ENCODE measurements at regions not wholly inside any gene's neighbourhood (a gene's known extent, or its start where the extent isn't known, plus 50 kb on each side); places are given as distances from the start of the nearest gene placed in this dataset.

DNA sequence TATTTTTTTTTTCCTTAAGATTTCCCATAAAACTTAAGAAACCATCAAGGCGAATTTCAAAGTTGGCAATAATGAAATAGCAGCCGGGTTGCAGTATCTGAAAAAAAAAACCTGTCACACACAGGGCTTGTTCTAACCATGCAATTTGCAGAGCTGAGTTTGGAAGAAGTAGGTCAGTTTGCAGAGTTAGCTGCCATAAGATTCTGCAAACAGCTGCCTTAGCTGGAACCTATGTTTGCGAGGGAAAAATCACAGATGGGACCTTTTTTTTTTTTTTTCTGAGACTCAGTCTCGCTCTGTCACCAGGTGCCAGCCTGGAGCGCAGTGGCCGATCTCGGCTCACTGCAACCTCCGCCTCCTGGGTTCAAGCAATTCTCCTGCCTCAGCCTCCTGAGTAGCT is 98.5 kb upstream of the HS3ST4 start:
- Histone ChIP-seq H3K4me3 (ENCODE audit: control insufficient read depth in 2 of 3, extremely low read depth in 1 of 3, insufficient read depth in 2 of 3, low read depth in 1 of 3, low read length in 3 of 3) (no peak overlapping the region), H3K27ac (ENCODE audit: control insufficient read depth, insufficient read depth, low read length) (no peak overlapping the region), H3K4me2 (ENCODE audit: control insufficient read depth, extremely low read depth, insufficient read depth, low read depth, low read length) (no peak overlapping the region), H2AFZ (ENCODE audit: control insufficient read depth, low read length) (no peak overlapping the region), H3K79me2 (ENCODE audit: control insufficient read depth, insufficient read depth, low read length) (no peaks in the 10 kb centered on the region), H4K20me1 (ENCODE audit: control insufficient read depth, extremely low read depth, insufficient read depth, low read length) (no peaks in the 10 kb centered on the region), H3K36me3 (ENCODE audit: control insufficient read depth in 2 of 2, extremely low read depth in 1 of 2, insufficient read depth in 2 of 2, low read length in 2 of 2) (no peaks in the 10 kb centered on the region), H3K9me3 (ENCODE audit: control insufficient read depth, low read depth, low read length) (no peaks in the 10 kb centered on the region), H3K27me3 (ENCODE audit: control insufficient read depth, extremely low read depth, insufficient read depth, low read length) (no peaks in the 10 kb centered on the region), H3K9ac (ENCODE audit: control insufficient read depth, extremely low read depth, insufficient read depth, low read length) (no peak overlapping the region), H3K4me1 (ENCODE audit: control insufficient read depth, extremely low read depth, insufficient read depth, low read length) (no peaks in the 10 kb centered on the region), H3K9me1 (ENCODE audit: control insufficient read depth, extremely low read depth, insufficient read depth, low read length) (no peaks in the 10 kb centered on the region)
- no peak for FAIRE-seq
- DNase-seq (ENCODE audit: low read depth, low spot score) = no peak
- dilution Hi-C loops (cut with MboI; ENCODE audit: extremely low pct_ligation_motif_present, low sequenced_read_pairs) = no loop called here
- no peak for TF ChIP-seq EZH2 (IDR thresholded peaks at IDR 0.05; ENCODE audit: low read length)
- no peak for TF ChIP-seq CTCF (optimal IDR thresholded peaks at IDR 0.05 in 1 of 3, IDR thresholded peaks at IDR 0.05 in 1 of 3, conservative IDR thresholded peaks at IDR 0.05 in 1 of 3; ENCODE audit: extremely low read depth in 1 of 3, insufficient read depth in 2 of 3, low read length in 3 of 3)

DNA sequence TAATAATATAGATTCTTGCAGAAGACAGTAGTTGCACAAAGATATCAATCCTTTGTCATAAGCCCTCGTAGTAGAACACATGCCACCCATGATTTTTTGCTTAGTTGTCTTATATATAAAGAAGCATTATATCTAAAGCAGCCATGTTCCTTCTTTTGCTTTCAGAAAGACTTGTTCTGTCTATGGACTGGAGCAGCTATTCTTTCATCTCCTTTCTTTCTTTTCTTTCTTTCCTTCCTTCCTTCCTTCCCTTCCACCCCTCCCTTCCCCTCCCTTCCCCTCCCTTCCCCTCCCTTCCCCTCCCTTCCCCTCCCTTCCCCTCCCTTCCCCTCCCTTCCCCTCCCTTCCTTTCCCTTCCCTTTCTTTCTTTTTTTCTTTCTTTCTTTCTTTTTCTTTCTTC is 104.0 kb upstream of the HS3ST4 start:
- H4K20me1 ChIP-seq (ENCODE audit: control insufficient read depth, extremely low read depth, insufficient read depth, low read length) = no peaks in the 10 kb centered on the region
- H3K9me3 ChIP-seq (ENCODE audit: control insufficient read depth, low read depth, low read length) = no peaks in the 10 kb centered on the region
- H3K9ac ChIP-seq (ENCODE audit: control insufficient read depth, extremely low read depth, insufficient read depth, low read length) = no peak overlapping the region
- no peaks in the 10 kb centered on the region for H3K79me2 ChIP-seq (ENCODE audit: control insufficient read depth, insufficient read depth, low read length)
- H3K4me3 ChIP-seq (ENCODE audit: control insufficient read depth in 2 of 3, extremely low read depth in 1 of 3, insufficient read depth in 2 of 3, low read depth in 1 of 3, low read length in 3 of 3) = no peak overlapping the region
- H3K9me1 ChIP-seq (ENCODE audit: control insufficient read depth, extremely low read depth, insufficient read depth, low read length) = no peaks in the 10 kb centered on the region
- no peaks in the 10 kb centered on the region for H3K4me1 ChIP-seq (ENCODE audit: control insufficient read depth, extremely low read depth, insufficient read depth, low read length)
- H3K27me3 ChIP-seq (ENCODE audit: control insufficient read depth, extremely low read depth, insufficient read depth, low read length) = no peaks in the 10 kb centered on the region
- H3K36me3 ChIP-seq (ENCODE audit: control insufficient read depth in 2 of 2, extremely low read depth in 1 of 2, insufficient read depth in 2 of 2, low read length in 2 of 2) = no peaks in the 10 kb centered on the region
- no peak overlapping the region for H3K4me2 ChIP-seq (ENCODE audit: control insufficient read depth, extremely low read depth, insufficient read depth, low read depth, low read length)
- no peak overlapping the region for H2AFZ ChIP-seq (ENCODE audit: control insufficient read depth, low read length)
- H3K27ac ChIP-seq (ENCODE audit: control insufficient read depth, insufficient read depth, low read length) = no peak overlapping the region
- FAIRE-seq (no peak), DNase-seq (ENCODE audit: low read depth, low spot score) (no peak)
- dilution Hi-C loops (cut with MboI; ENCODE audit: extremely low pct_ligation_motif_present, low sequenced_read_pairs) = no loop called here
- no peak for TF ChIP-seq CTCF (optimal IDR thresholded peaks at IDR 0.05 in 1 of 3, IDR thresholded peaks at IDR 0.05 in 1 of 3, conservative IDR thresholded peaks at IDR 0.05 in 1 of 3; ENCODE audit: extremely low read depth in 1 of 3, insufficient read depth in 2 of 3, low read length in 3 of 3)
- no peak for TF ChIP-seq EZH2 (IDR thresholded peaks at IDR 0.05; ENCODE audit: low read length)

All from keratinocyte (primary cell).